ENCODE measurements at regions not wholly inside any gene's neighbourhood (a gene's known extent, or its start where the extent isn't known, plus 50 kb on each side); places are given as distances from the start of the nearest gene placed in this dataset.
"Not testable (repeated sequence)": the region's sequence is repeated elsewhere in the genome, so short reads cannot be mapped to it uniquely, and the experiment has no call there.

- no peak for DNase-seq
Measured at GRCh38 chr4:188767496-188767895, 628.3 kb downstream of the TRIML1 start.

DNA sequence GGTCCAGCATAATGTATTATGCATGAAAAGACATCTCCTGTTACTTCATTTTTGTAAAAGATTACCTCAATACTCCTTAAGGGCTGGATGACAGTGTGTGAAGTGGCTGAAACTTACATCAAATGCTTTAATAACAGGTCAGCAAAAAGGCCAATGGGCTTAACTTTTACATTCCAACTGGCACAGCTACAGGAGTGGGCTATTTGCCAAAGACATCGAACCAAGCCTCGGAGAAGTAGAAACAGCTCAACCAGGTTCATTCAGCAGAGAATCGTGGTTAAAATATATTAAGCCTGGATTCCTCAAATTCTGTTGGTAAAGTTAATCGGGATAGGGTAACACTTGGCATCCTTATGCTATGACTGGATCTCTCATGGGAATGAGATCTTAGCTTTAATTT lies 639.7 kb downstream of the TRIML1 start:
- no peak for DNase-seq

DNA sequence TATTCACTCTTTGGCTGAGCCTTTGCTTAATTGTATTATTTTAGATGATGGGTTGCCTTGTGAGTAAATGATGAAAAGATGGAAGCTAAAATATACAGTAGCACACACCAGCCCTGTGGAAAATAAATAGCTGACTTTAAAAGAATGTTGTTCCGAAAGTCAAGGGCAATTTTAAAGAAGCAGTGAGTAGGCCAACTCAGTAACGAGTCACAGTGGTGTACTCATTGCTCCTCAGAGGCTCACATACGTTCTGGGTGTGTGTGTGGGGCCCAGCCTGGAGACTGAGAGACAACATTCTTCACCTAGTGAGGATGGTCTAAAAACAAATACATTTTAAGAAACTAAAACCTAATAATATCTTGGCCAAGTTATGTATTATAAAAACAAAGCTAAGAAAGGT lies 640.3 kb downstream of the TRIML1 start:
- no peak for DNase-seq

DNA sequence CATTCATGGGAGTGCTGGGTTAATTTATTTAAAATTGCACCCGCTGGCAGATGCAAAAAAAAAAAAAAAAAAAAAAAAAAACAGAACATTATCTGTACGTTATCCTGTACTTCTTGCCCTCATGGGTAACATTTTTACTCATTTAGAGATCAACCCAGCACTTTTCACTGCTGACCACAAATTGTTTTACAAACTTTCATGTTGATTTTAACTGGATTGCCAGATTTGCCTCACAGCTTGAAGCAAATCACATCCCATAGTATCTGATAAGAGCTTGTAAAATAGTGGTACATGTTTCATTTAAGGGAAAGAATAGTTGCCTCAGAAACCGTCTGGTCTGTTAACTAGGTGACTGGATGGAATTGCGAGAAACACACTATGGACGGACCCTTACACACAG lies 640.8 kb downstream of the TRIML1 start:
- no peak for DNase-seq

DNA sequence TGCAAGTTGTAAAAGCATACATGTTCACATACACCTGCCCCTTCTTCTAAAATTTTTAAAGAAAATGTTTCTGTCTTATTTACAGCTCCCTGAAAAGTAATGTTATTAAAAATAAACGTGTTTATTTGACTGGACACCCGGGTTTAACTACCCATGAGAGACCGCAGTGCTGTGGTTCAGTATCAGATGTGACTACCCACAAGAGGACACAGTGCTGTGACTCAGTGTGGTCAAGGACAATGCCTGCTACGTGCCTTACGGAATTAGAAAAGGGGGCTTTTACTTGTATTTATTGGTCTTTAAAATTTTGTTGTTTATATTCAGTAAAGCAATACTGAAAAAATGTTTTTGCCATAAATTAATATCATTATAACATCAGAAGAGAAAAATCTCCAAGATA lies 641.4 kb downstream of the TRIML1 start:
- DNase-seq: no peak

DNA sequence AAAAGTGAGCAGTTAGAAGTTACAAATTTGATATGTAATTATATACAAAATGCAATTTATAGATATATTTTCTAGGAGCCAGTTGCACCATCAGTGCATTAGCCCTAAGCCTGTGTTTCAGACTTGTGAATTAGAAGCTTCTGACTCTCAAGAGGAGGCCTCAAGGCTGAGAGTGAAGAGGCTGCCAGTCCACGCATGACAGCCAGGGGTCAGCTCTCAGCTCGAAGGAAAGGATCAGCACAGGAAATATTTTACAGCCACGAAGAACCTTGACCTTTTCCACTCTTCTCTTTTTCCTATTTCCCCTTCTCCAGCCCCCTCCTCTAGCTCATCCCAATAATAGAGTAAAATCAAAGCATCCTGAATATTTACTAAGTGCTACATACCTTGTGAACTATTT lies 642.4 kb downstream of the TRIML1 start:
- no peak for DNase-seq

DNA sequence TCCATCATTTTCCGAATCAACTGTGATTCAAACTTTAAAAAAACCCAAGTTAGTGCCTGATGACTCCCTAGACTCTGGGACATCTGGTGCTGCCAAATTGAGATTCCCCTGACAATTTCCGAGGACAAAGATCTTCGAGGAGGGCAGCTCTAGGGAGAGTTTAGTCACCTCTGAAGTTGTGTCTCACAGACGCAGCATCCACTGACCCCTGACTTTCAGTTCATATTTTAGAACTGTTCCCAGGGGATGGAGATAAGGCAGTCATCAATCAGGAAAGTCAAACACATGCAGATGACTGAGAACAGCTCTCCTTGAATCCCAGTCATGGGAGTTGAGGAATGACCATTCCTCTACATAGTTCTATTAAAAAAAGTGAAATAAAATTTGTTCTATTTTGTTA lies 643.9 kb downstream of the TRIML1 start:
- no peak for DNase-seq

GRCh38 chr4:188783606-188784160 lies 644.4 kb downstream of the TRIML1 start:
- DNase-seq: no peak

- DNase-seq: not testable (repeated sequence)
Measured at GRCh38 chr4:188796600-188796999, 657.4 kb downstream of the TRIML1 start.

DNA sequence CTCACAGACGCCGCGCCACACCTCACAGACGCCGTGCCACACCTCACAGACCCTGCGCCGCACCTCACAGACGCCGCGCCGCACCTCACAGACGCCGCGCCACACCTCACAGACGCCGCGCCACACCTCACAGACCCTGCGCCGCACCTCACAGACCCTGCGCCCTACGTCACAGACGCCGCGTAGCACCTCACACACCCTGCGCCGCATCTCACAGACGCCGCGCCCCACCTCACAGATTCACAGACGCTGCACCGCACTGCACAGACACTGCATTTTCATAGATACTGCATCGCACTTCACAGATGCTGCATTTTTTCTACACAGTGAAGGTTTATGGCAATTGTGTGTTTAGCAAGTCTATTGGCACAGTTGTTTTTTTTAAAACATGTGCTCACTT lies 657.8 kb downstream of the TRIML1 start:
- DNase-seq: not testable (repeated sequence)

GRCh38 chr4:188804861-188805260 lies 665.6 kb downstream of the TRIML1 start:
- DNase-seq: no peak

DNA sequence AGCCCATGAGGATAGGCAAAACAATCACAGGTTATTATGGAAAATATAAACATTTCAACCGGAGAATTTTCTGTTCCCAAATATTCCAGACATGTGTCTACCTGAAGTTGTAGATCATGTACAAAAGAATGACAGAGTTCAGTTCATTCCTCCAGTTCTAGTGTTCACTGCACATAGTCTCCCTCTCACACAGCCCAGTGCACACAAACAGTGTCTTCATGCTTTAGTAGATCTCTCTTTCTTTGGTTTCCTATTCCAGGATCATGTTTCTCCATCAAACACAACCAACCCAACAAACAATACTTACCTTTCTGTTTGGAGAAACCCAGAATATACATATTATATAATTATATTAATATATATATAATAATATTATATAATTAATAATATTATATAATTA lies 671.9 kb downstream of the TRIML1 start:
- no peak for DNase-seq

- no peak for DNase-seq
Measured at GRCh38 chr4:188812644-188813043, 673.4 kb downstream of the TRIML1 start.

- DNase-seq: no peak
Measured at GRCh38 chr4:188818300-188818699, 679.1 kb downstream of the TRIML1 start.

GRCh38 chr4:188819233-188819632 lies 680.0 kb downstream of the TRIML1 start:
- no peak for DNase-seq

DNA sequence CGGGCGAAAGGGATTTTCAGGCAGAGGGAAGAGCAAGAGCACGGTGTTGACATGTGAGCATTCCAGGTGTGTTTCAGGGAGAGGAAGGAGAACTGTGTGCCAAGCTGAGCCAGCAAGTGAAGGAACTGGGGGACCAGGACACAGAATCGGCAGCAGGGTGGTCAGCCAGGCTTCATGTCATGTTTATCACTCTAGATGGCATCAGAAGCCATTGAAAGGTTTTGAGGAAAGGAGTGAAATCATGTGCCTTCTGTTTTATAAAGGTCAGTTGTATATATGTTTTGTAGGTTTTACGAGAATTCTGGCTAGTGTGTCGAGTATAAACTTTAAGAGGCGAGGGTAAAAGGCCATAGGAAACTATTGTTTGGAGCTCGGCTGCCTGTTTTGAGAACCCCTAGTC lies 682.3 kb downstream of the TRIML1 start:
- DNase-seq: no peak

DNA sequence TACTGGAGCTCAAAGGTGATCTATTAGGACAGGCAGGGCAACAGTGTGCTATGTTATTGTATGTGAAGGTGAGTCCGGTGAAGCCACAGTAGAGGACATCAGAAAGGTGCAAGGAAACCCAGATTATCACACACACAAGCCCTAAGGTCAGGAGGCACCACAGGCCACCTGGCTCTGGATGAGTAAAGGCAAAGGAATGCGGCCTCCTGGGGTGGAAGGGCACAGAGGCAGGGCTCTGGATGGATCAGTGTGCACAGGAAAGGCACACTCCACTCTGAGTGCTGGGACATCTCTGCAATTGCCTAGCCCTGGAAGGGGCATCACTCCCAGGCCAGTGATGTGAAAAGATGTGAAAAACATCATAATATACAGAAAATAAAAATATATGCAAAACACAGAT lies 683.5 kb downstream of the TRIML1 start:
- DNase-seq: no peak

DNA sequence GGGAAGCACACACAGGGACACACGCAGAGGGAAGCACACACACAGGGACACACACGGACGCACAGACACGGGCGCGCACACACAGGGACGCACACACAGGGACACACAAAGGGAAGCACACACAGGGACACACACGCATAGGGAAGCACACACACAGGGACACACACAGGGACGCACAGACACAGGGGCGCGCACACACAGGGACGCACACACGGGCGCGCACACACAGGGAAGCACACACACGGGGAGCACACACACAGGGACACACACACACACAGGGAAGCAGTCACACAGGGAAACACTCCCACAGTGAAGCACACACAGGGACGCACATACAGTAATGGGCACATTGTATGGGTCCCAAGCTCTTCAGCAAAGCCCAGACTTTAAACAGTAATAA lies 685.3 kb downstream of the TRIML1 start:
- no peak for DNase-seq

- DNase-seq: no peak
Measured at GRCh38 chr4:188826393-188826792, 687.2 kb downstream of the TRIML1 start.

DNA sequence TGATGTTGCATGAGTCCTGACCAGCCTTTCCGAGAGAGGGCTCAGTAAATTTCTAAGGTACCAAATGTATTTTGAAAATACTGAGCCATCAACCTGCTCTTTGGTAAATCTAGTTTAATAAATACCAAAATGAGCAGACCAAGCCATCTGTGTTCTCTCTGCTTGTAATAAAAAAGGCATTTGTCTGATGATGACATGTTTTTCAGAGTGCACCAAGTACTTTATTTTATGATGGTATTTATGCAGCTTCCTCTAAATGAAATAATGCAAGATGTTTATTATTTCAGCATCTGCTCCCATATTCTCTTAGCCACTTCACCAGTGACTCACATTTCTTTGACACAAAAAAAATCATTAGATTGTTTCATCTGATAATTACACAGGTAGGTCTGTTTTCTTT lies 700.5 kb downstream of the TRIML1 start:
- no peak for DNase-seq

DNA sequence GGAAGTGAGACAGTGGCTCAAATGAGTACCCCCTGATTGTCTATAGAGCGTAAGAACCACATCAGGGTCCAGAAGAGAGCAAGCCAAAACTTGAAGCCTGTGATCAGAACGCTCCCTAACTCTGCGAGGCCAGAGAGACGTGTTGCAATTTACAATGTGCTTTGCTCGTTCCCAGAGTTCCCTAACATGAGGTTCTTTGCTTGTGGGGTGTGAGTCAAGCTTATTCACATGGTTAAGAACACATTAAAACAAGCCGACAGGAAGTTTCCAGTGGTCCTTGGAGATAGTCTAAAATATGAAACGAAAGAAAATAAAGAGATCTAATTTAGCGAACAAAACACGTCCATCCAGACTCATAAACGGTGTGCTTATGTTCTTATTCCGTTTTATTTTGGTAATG lies 702.3 kb downstream of the TRIML1 start:
- DNase-seq: no peak

DNA sequence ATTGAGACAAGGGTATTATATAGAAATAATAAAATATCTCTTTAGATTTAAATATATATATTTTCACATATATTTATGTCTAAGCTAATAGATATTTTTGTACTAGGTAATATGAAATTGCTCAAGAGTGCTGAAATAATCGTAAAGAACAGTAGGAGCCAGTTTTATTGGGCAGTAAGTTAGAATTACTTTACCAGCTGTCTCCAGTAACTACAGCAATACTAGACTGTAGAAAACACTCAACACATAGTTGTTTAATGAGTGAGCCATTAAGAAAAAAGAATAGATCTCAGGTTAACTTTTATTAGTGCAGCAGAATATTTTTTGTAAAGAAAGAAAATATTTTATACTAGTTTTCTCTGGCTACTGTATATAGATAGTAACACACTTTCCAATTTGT lies 715.2 kb downstream of the TRIML1 start:
- DNase-seq: no peak

DNA sequence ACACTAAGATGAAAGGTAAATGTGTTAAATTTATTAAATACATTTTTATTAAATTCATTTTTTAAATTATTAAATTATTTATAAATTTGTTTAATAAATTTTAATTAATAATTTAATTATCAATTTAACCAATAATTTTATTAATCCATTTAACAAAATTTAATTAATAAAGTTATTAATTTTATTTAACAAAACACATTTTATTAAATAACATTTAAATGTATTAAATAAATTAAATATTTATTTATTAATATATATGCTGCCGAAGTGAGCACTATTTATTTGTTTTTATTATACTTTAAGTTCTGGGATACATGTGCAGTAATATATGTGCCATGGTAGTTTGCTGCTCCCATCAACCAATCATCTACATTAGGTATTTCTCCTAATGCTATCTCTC lies 719.5 kb downstream of the TRIML1 start:
- no peak for DNase-seq

- no peak for DNase-seq
Measured at GRCh38 chr4:188864741-188865140, 725.5 kb downstream of the TRIML1 start.

DNA sequence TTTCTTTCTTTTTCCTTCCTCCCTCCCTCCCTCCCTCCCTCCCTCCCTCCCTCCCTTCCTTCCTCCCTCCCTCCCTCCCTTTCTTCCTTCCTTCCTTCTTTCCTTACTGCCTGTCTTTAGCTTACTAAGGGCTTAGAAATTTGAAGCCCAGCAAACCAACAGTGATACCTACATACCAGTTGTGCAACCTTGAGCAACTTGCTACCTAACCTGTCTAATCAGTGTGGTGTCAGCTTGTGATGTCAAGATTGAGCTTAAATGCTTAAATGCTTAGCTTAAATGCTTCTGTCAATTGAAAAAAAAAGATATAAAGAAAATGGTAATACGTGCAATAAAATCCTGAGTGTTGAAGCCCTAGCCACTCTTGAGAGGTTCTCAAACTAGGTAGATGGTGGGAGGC lies 728.6 kb downstream of the TRIML1 start:
- no peak for DNase-seq

DNA sequence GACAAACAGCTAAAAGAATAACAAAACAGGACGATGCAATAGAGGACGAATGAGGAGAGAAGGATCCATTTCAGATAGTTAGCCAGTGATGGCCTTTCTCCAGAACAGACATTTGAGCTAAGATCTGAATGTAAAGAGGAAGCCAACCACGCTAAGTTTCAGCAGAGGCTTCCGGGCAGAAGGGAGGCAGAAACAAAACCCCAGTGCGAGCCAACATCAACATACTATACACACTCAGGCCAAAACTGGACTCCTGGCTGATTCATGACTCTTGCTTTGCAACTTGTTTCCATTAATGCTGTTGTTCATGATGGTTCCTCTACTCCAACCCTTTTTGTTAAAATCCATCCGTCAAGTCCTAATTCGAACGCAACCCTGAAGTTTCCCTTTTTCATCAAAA lies 730.3 kb downstream of the TRIML1 start:
- no peak for DNase-seq

All from NCI-H1048 (cell line).